Breast epithelium (tissue), 4 donors: ENCODE measurements at regions not wholly inside any gene's neighbourhood (a gene's known extent, or its start where the extent isn't known, plus 50 kb on each side); places are given as distances from the start of the nearest gene placed in this dataset.

Source experiments
- DNase-seq, 2 donors: peaks; one replicate each; pipeline ENCODE4 v3.0.0-alpha.2; 2019; ENCODE audit warnings: low spot score in 2 of 2
- H3K27ac ChIP-seq, 2 donors: fragments of 200-600 bp; sonication (generic) in 1 of 2; one replicate each; pipeline ENCODE4 v1.5.1; 2016 to 2019; ENCODE audit warnings: mild to moderate bottlenecking in 1 of 2
- H3K27me3 ChIP-seq, 2 donors: fragments of 200-600 bp; sonication (generic) in 1 of 2; one replicate each; pipeline versions ENCODE4 v1.5.1 to v1.6.0; 2017 to 2019; ENCODE audit warnings: control low read depth in 1 of 2, mild to moderate bottlenecking in 1 of 2
- H3K36me3 ChIP-seq: fragments of 200-600 bp; one replicate; pipeline ENCODE4 v1.5.1; 2019
- H3K4me1 ChIP-seq, 2 donors: fragments of 200-600 bp; sonication (generic); one replicate each; pipeline ENCODE4 v1.5.1; 2016 to 2019; ENCODE audit warnings: control low read depth in 1 of 2
- H3K4me3 ChIP-seq, 3 donors: fragments of 200-600 bp; sonication (generic); 1 replicate in 2 of 3; 2 replicates in 1 of 3; pipeline ENCODE4 v1.5.1; 2016 to 2019; ENCODE audit warnings: mild to moderate bottlenecking in 3 of 3, moderate library complexity in 2 of 3
- H3K9me3 ChIP-seq, 2 donors: fragments of 200-600 bp; sonication (generic) in 1 of 2; one replicate each; pipeline ENCODE4 v1.5.1; 2016 to 2019; ENCODE audit warnings: control low read depth in 1 of 2
- CTCF ChIP-seq, 3 donors: fragments of 450-650 bp; IDR thresholded peaks; one replicate each; pipeline ENCODE4 v1.5.1; 2016 to 2017; ENCODE audit warnings: antibody characterized with exemption in 3 of 3, mild to moderate bottlenecking in 3 of 3, moderate library complexity in 3 of 3
- POLR2A ChIP-seq: fragments of 450-650 bp; IDR thresholded peaks from one replicate; pipeline ENCODE4 v1.6.1; 2016; ENCODE audit warnings: antibody characterized with exemption, mild to moderate bottlenecking, moderate library complexity
- POLR2AphosphoS5 ChIP-seq, 3 donors: sonication (generic); formaldehyde crosslinking; IDR thresholded peaks; one replicate each; pipeline ENCODE4 v1.6.1; 2017; ENCODE audit warnings: antibody characterized with exemption in 3 of 3
- intact Hi-C: fragments of 100-400 bp; cut with DNase I; formaldehyde crosslinking; loops from one replicate; pipeline ENCODE4 v1.15.1; 2023; ENCODE audit warnings: low total_unique reads

GRCh38 chr16:76176153-76176552 is 101.0 kb upstream of the CNTNAP4 start:
- Histone ChIP-seq H3K36me3 (no peaks in the 10 kb centered on the region), H3K4me3 (no peak overlapping the region), H3K9me3 (no peaks in the 10 kb centered on the region), H3K27me3 (no peaks in the 10 kb centered on the region), H3K27ac (no peak overlapping the region), H3K4me1 (no peaks in the 10 kb centered on the region)
- no peak for TF ChIP-seq POLR2A
- TF ChIP-seq CTCF (IDR thresholded peaks at IDR 0.05), result no peak
- TF ChIP-seq POLR2AphosphoS5 (IDR thresholded peaks at IDR 0.05), result no peak
- intact Hi-C loops, result no loop called here
- no peak for DNase-seq

DNA sequence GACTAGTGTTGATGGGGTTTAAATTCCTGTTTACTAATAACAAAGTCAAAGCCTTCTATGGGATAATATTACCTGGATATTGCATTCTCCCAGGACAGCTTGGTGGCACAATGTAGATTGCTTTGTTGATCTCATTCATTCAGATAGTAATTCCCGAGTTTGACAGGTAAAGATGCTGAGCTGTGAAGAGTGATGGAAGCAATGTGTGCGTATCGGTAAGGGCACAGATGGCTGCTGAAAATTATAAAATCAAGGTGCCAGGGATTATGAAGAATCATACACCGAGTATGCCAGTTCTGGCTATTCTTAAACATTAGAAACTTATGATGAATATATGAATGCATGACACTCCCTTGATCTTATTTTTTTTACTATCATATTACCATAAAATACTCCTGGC is 100.6 kb upstream of the CNTNAP4 start:
- Histone ChIP-seq H3K4me3 (no peak overlapping the region), H3K9me3 (no peaks in the 10 kb centered on the region)
- DNase-seq, result no peak

GRCh38 chr16:76182041-76182635 is 95.1 kb upstream of the CNTNAP4 start:
- Histone ChIP-seq H3K36me3 (no peaks in the 10 kb centered on the region), H3K27me3 (no peaks in the 10 kb centered on the region), H3K27ac (no peak overlapping the region), H3K9me3 (peaks cover 8 to 9% of the 10 kb centered on the region in 2 donors), H3K4me3 (no peak overlapping the region), H3K4me1 (no peaks in the 10 kb centered on the region)
- no peak for TF ChIP-seq CTCF (IDR thresholded peaks at IDR 0.05)
- TF ChIP-seq POLR2A, result no peak
- no peak for TF ChIP-seq POLR2AphosphoS5 (IDR thresholded peaks at IDR 0.05)
- DNase-seq, result no peak
- intact Hi-C loops, result no loop called here

More for the DNA sequence above, 100.6 kb upstream of the CNTNAP4 start:
- no peak overlapping the region for H3K27ac ChIP-seq
- no peaks in the 10 kb centered on the region for H3K36me3 ChIP-seq
- no peak for TF ChIP-seq POLR2A
- no peak for TF ChIP-seq POLR2AphosphoS5 (IDR thresholded peaks at IDR 0.05)
- no peak for TF ChIP-seq CTCF (IDR thresholded peaks at IDR 0.05)
- intact Hi-C loops, result no loop called here
- no peaks in the 10 kb centered on the region for H3K27me3 ChIP-seq
- H3K4me1 ChIP-seq, result no peaks in the 10 kb centered on the region

DNA sequence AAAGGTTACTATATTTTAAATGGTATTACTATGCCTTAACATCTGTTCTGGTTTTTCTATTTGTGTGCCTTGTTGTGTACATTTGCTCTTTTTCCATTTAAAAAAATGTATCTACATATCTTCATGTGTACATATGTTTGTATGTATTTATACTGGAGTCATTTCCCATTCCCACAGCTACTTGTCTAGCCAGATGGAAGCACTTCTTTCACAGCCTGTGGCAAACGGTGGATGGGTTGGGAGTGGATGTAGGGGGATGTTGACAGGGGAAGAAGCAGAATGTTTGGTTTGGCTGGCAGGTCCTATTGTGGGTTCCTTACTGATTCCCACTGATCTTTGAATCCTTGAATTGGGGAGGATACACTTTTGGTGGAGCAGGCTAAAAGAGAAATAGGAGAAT is 93.6 kb upstream of the CNTNAP4 start:
- Histone ChIP-seq H3K4me1 (no peaks in the 10 kb centered on the region), H3K27me3 (no peaks in the 10 kb centered on the region), H3K9me3 (peaks cover 12 to 19% of the 10 kb centered on the region in 2 donors), H3K36me3 (no peaks in the 10 kb centered on the region), H3K4me3 (no peak overlapping the region), H3K27ac (no peak overlapping the region)
- no peak for TF ChIP-seq POLR2A
- TF ChIP-seq CTCF (IDR thresholded peaks at IDR 0.05), result no peak
- no peak for TF ChIP-seq POLR2AphosphoS5 (IDR thresholded peaks at IDR 0.05)
- no peak for DNase-seq
- intact Hi-C loops, result no loop called here

- Histone ChIP-seq H3K27ac (no peak overlapping the region), H3K4me1 (no peaks in the 10 kb centered on the region), H3K27me3 (no peaks in the 10 kb centered on the region), H3K4me3 (no peak overlapping the region), H3K36me3 (no peaks in the 10 kb centered on the region), H3K9me3 (peaks cover 12 to 23% of the 10 kb centered on the region in 2 donors)
- TF ChIP-seq POLR2AphosphoS5 (IDR thresholded peaks at IDR 0.05), result no peak
- TF ChIP-seq POLR2A, result no peak
- no peak for DNase-seq
- intact Hi-C loops, result no loop called here
Measured at GRCh38 chr16:76190057-76190456, 87.1 kb upstream of the CNTNAP4 start.

GRCh38 chr16:76190480-76190879 is 86.7 kb upstream of the CNTNAP4 start:
- peaks cover 12 to 23% of the 10 kb centered on the region in 2 donors for H3K9me3 ChIP-seq
- H3K36me3 ChIP-seq, result no peaks in the 10 kb centered on the region
- H3K27me3 ChIP-seq, result no peaks in the 10 kb centered on the region
- H3K4me3 ChIP-seq, result no peak overlapping the region
- intact Hi-C loops, result no loop called here
- TF ChIP-seq POLR2AphosphoS5 (IDR thresholded peaks at IDR 0.05) (no peak), POLR2A (no peak), CTCF (IDR thresholded peaks at IDR 0.05) (no peak)
- no peak overlapping the region for H3K27ac ChIP-seq
- no peaks in the 10 kb centered on the region for H3K4me1 ChIP-seq
- DNase-seq, result no peak
